MCF 10A (cell line): ENCODE measurements at regions not wholly inside any gene's neighbourhood (a gene's known extent, or its start where the extent isn't known, plus 50 kb on each side); places are given as distances from the start of the nearest gene placed in this dataset.

Experiments
- BruUV-seq: library from RNA; stranded (reverse); fragments of 400-500 nt; replicated peaks from 2 replicates; lab custom pipeline; 2021; lab: Mats Ljungman, UMichigan
- CTCF ChIA-PET: fragments of 300-600 bp; sonication (Branson Sonifier 250); formaldehyde crosslinking; extraction: SDS; loops from one replicate; lab custom pipeline; 2021; ENCODE audit warnings: antibody characterized with exemption, inconsistent platforms; lab: Yijun Ruan, JAX
- POLR2A ChIA-PET: fragments of 300-600, 350-650 bp; sonication (Branson Sonifier 250); formaldehyde crosslinking; extraction: SDS; loops from one replicate; lab custom pipeline; 2020; ENCODE audit warnings: antibody characterized with exemption, inconsistent platforms; lab: Yijun Ruan, JAX
- DNase-seq: peaks from one replicate; pipeline ENCODE4 v3.0.0-alpha.2; 2018; ENCODE audit not compliant: unreplicated experiment
- H3K27ac Mint-ChIP-seq: one replicate; pipeline ENCODE4 v1.8.0; 2022; ENCODE audit warnings: mild to moderate bottlenecking, low read depth, mixed read lengths; ENCODE audit not compliant: unreplicated experiment
- H3K27me3 Mint-ChIP-seq: one replicate; pipeline ENCODE4 v1.8.0; 2022; ENCODE audit warnings: mixed read lengths; ENCODE audit not compliant: insufficient read depth, unreplicated experiment
- H3K36me3 Mint-ChIP-seq: one replicate; pipeline ENCODE4 v1.8.0; 2022; ENCODE audit warnings: mild to moderate bottlenecking, moderate library complexity, mixed read lengths; ENCODE audit not compliant: insufficient read depth, unreplicated experiment
- H3K4me1 Mint-ChIP-seq: one replicate; pipeline ENCODE4 v1.8.0; 2022; ENCODE audit warnings: mixed read lengths; ENCODE audit not compliant: insufficient read depth, unreplicated experiment
- H3K4me3 Mint-ChIP-seq: one replicate; pipeline ENCODE4 v1.8.0; 2022; ENCODE audit warnings: mild to moderate bottlenecking, moderate library complexity, mixed read lengths; ENCODE audit not compliant: unreplicated experiment
- H3K9me3 Mint-ChIP-seq: one replicate; pipeline ENCODE4 v1.8.0; 2022; ENCODE audit warnings: mixed read lengths; ENCODE audit not compliant: unreplicated experiment
- intact Hi-C: fragments of 100-400 bp; cut with micrococcal nuclease; formaldehyde crosslinking; loops from 2 replicates; pipeline ENCODE4 v1.14.1; 2022
- TF ChIP-seq, protein P1 (sequence below): fragments of 200-600 bp; IDR thresholded peaks from one replicate; pipeline ENCODE4 v1.8.0; 2022; ENCODE audit warnings: antibody characterized with exemption, mild to moderate bottlenecking; ENCODE audit not compliant: unreplicated experiment

DNA sequence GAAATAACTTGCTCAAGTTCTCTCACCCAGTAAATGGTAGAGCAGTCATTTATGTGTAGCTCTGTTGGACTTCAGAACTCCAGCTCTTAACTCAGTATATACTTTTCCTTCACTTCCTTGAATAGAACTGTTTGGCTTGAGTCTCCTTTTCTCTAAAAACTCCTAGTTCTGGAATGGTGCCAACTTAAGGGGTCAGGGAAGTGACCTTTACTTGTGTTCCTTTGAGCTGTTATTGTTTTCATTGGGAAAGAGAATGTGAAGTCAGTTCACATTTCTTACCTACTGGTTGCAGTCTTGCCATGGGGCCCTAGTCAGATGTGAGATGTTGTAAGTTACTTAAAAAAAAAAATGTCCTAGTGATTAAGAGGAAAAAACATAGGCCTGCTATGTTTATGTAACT is 77.0 kb upstream of the MACF1 start:
- POLR2A ChIA-PET = interaction anchor here (0.8 to 15.4 kb wide), 15 partner anchors 9 to 271 kb away, joined by 3 to 427 read pairs (median 6); no protein-coding TSS in a partner anchor
- Mint-ChIP-seq H3K4me1 (peaks cover 49% of the 10 kb centered on the region), H3K36me3 (peaks cover 32% of the 10 kb centered on the region), H3K9me3 (no peaks in the 10 kb centered on the region), H3K4me3 (no peak overlapping the region), H3K27ac (peak overlapping the region; percentile 37), H3K27me3 (no peaks in the 10 kb centered on the region)
- no TSS peak for BruUV-seq
- CTCF ChIA-PET = interaction anchor here (0.7 to 4.5 kb wide), 11 partner anchors 9 to 295 kb away, joined by 3 to 22 read pairs (median 4); no protein-coding TSS in a partner anchor
- DNase-seq = peak; percentile 92
- TF ChIP-seq, protein P1, sequence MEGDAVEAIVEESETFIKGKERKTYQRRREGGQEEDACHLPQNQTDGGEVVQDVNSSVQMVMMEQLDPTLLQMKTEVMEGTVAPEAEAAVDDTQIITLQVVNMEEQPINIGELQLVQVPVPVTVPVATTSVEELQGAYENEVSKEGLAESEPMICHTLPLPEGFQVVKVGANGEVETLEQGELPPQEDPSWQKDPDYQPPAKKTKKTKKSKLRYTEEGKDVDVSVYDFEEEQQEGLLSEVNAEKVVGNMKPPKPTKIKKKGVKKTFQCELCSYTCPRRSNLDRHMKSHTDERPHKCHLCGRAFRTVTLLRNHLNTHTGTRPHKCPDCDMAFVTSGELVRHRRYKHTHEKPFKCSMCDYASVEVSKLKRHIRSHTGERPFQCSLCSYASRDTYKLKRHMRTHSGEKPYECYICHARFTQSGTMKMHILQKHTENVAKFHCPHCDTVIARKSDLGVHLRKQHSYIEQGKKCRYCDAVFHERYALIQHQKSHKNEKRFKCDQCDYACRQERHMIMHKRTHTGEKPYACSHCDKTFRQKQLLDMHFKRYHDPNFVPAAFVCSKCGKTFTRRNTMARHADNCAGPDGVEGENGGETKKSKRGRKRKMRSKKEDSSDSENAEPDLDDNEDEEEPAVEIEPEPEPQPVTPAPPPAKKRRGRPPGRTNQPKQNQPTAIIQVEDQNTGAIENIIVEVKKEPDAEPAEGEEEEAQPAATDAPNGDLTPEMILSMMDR = no peak
- intact Hi-C loops = no loop called here

DNA sequence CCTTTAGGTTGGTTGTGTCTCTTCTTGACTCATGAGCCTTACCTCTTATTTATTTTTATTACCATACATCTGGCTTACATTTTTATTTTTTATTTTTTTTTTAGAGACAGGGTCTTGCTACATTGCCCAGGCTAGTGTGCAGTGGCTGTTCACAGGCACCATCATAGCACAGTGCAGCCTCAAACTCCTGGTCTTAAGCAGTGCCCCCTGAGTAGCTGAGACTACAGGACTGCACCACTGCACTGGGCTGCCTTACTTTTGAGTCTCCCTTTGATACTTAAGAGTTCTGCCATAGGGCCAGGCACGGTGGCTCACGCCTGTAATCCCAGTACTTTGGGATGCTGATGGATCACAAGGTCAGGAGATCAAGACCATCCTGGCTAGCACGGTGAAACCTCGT is 76.4 kb upstream of the MACF1 start:
- peaks cover 56% of the 10 kb centered on the region for H3K4me1 Mint-ChIP-seq
- H3K4me3 Mint-ChIP-seq = no peak overlapping the region
- no TSS peak for BruUV-seq
- CTCF ChIA-PET = interaction anchor here (0.6 to 4.5 kb wide), 8 partner anchors 10 to 296 kb away, joined by 3 to 22 read pairs (median 4); no protein-coding TSS in a partner anchor
- POLR2A ChIA-PET = interaction anchor here (0.9 to 15.4 kb wide), 14 partner anchors 9 to 270 kb away, joined by 3 to 427 read pairs (median 7); no protein-coding TSS in a partner anchor
- no peak for DNase-seq
- peak overlapping the region; percentile 90 for H3K27ac Mint-ChIP-seq
- H3K9me3 Mint-ChIP-seq = no peaks in the 10 kb centered on the region
- TF ChIP-seq, protein P1 = no peak
- no peaks in the 10 kb centered on the region for H3K27me3 Mint-ChIP-seq
- intact Hi-C loops = no loop called here
- H3K36me3 Mint-ChIP-seq = peaks cover 32% of the 10 kb centered on the region

DNA sequence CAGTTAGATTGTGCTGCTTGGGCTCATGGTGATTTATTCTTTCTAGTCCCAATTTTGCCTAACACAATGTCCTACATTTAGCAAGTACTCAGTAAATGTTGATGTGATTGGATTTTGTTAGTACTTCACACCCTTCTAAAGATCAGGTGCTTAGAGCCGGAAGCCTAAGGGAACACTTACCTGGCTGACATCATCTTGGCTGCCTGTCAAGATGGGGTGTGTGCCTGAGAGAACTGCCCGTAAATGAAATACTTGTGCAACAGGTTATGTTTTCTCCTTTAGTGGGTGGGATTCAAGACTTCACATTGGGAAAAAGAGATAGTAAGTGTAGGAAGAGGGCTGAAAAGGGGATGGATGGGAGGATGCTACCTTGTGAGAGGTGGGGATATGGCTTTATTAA is 75.5 kb upstream of the MACF1 start:
- H3K27me3 Mint-ChIP-seq = no peaks in the 10 kb centered on the region
- ChIA-PET CTCF (interaction anchor here (0.6 to 4.5 kb wide), 6 partner anchors 12 to 130 kb away, joined by 3 to 22 read pairs (median 4); no protein-coding TSS in a partner anchor), POLR2A (interaction anchor here (0.6 to 15.4 kb wide), 13 partner anchors 8 to 271 kb away, joined by 3 to 427 read pairs (median 11); partner anchors contain the start of gene NDUFS5)
- no peaks in the 10 kb centered on the region for H3K9me3 Mint-ChIP-seq
- peaks cover 32% of the 10 kb centered on the region for H3K36me3 Mint-ChIP-seq
- TF ChIP-seq, protein P1 = no peak
- peak overlapping the region; percentile 90 for H3K27ac Mint-ChIP-seq
- no peak overlapping the region for H3K4me3 Mint-ChIP-seq
- BruUV-seq = no TSS peak
- H3K4me1 Mint-ChIP-seq = peaks cover 60% of the 10 kb centered on the region
- peak; percentile 96 for DNase-seq
- intact Hi-C loops = loop anchor here (1.0 kb wide), 2 partner anchors 63 to 129 kb away; no protein-coding TSS in a partner anchor

DNA sequence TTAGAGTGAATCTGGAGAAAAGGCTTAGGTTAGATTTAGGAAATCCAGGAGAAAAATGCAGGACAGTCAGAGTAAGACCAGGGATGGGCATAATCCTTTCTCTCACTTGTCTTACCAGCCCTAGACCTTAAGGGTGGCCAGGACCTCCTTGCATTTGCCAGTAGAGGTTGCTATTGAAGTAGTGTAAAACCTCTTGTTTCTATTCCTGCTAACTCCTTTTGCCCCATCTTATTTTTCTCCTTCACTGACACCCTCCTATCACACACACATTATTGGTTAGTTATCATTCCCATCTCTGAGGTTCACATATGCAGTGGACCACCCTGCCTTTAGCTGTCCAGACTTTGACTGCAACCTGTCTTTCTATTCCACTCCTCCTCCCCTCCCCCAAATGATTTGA is 75.0 kb upstream of the MACF1 start:
- Mint-ChIP-seq H3K4me1 (peaks cover 60% of the 10 kb centered on the region), H3K4me3 (no peak overlapping the region)

More for the DNA sequence above, 75.0 kb upstream of the MACF1 start:
- POLR2A ChIA-PET = interaction anchor here (0.6 to 15.4 kb wide), 11 partner anchors 8 to 444 kb away, joined by 3 to 427 read pairs (median 11); no protein-coding TSS in a partner anchor
- BruUV-seq = TSS peak; percentile 33
- Mint-ChIP-seq H3K9me3 (no peaks in the 10 kb centered on the region), H3K27me3 (no peaks in the 10 kb centered on the region), H3K27ac (peak overlapping the region; percentile 90), H3K36me3 (peaks cover 32% of the 10 kb centered on the region)
- intact Hi-C loops = loop anchor here (1.0 kb wide), 2 partner anchors 63 to 129 kb away; no protein-coding TSS in a partner anchor
- TF ChIP-seq, protein P1 = peak; percentile 20
- DNase-seq = peak; percentile 52
- CTCF ChIA-PET = interaction anchor here (0.5 to 4.5 kb wide), 5 partner anchors 12 to 129 kb away, joined by 3 to 22 read pairs (median 4); no protein-coding TSS in a partner anchor
